H1 (cell line): ENCODE measurements at regions not wholly inside any gene's neighbourhood (a gene's known extent, or its start where the extent isn't known, plus 50 kb on each side); places are given as distances from the start of the nearest gene placed in this dataset.

ENCODE experiments used
- BCL11A ChIP-seq, 2 experiments: IDR thresholded peaks; one replicate each; pipeline ENCODE4 v1.6.1; 2011; ENCODE audit warnings: low read depth in 2 of 2, low read length in 2 of 2, mild to moderate bottlenecking in 2 of 2
- CHD7 ChIP-seq: fragments of 300-600 bp; sonication (generic); IDR thresholded peaks from 2 replicates; pipeline ENCODE4 v1.7.1; 2012; ENCODE audit warnings: low read length, moderate library complexity, mild to moderate bottlenecking, inconsistent platforms; ENCODE audit not compliant: insufficient replicate concordance
- CTBP2 ChIP-seq: IDR thresholded peaks from 2 replicates; pipeline ENCODE4 v1.7.0; 2011; ENCODE audit warnings: borderline replicate concordance, mild to moderate bottlenecking, moderate library complexity, mixed read lengths, low read length; ENCODE audit not compliant: insufficient read depth, insufficient read length
- KDM1A ChIP-seq: fragments of 200-600, 300-600 bp; sonication (generic); IDR thresholded peaks from 2 replicates; pipeline ENCODE4 v1.7.1; 2016; ENCODE audit warnings: mild to moderate bottlenecking, low read length, borderline replicate concordance
- KDM4A ChIP-seq: IDR thresholded peaks from one replicate; pipeline ENCODE4 v1.7.1; 2012; ENCODE audit warnings: low read depth, mild to moderate bottlenecking, moderate library complexity, low read length, inconsistent platforms; ENCODE audit not compliant: severe bottlenecking
- POLR2AphosphoS5 ChIP-seq: IDR thresholded peaks from 2 replicates; pipeline ENCODE4 v1.6.1; 2011; ENCODE audit warnings: low read depth, low read length
- RFX5 ChIP-seq: IDR thresholded peaks from 2 replicates; pipeline ENCODE4 v1.6.1; 2011; ENCODE audit warnings: low read depth, low read length, improper control_type of control experiment, borderline replicate concordance
- TAF1 ChIP-seq: IDR thresholded peaks from 2 replicates; pipeline ENCODE4 v1.6.1; 2011; ENCODE audit warnings: mild to moderate bottlenecking, low read depth, low read length
- YY1 ChIP-seq: IDR thresholded peaks from 2 replicates; pipeline ENCODE4 v1.6.1; 2011; ENCODE audit warnings: low read depth, mild to moderate bottlenecking, low read length

- TF ChIP-seq CHD7 (no peak), KDM1A (no peak), RFX5 (no peak), KDM4A (no peak), CTBP2 (no peak), YY1 (no peak), TAF1 (no peak), BCL11A (IDR thresholded peaks at IDR 0.05; ENCODE audit: low read depth in 2 of 2, low read length in 2 of 2) (no peak), POLR2AphosphoS5 (no peak)
Observed at GRCh38 chr18:27501671-27502070, 316.6 kb upstream of the CHST9 start (continued).
